ENCODE measurements at regions not wholly inside any gene's neighbourhood (a gene's known extent, or its start where the extent isn't known, plus 50 kb on each side); places are given as distances from the start of the nearest gene placed in this dataset.

GRCh38 chr5:85010014-85010562 is 625.4 kb upstream of the EDIL3 start:
- TF ChIP-seq POLR2A (IDR thresholded peaks at IDR 0.05; ENCODE audit: low read length) (no peak), GATA1 (IDR thresholded peaks at IDR 0.05; ENCODE audit: low read depth, low read length) (no peak)

Measured in erythroblast (primary cell).